Prostate gland (tissue), 2 donors: ENCODE measurements at regions not wholly inside any gene's neighbourhood (a gene's known extent, or its start where the extent isn't known, plus 50 kb on each side); places are given as distances from the start of the nearest gene placed in this dataset.

Experiments
- DNase-seq: peaks from one replicate; pipeline ENCODE4 v3.0.0-alpha.2; 2019; ENCODE audit warnings: low spot score
- H3K27ac ChIP-seq, 2 donors: fragments of 200-600 bp; sonication (generic); 2 replicates each; pipeline ENCODE4 v1.5.1; 2017 to 2019
- H3K27me3 ChIP-seq: fragments of 200-600 bp; sonication (generic); replicated peaks from 2 replicates; pipeline ENCODE4 v1.5.1; 2019; ENCODE audit not compliant: insufficient read depth
- H3K36me3 ChIP-seq, 2 donors: fragments of 200-600 bp; sonication (generic); 1 replicate in 1 of 2; 2 replicates in 1 of 2; pipeline versions ENCODE4 v1.5.1 to v1.8.1; 2017 to 2019
- H3K4me1 ChIP-seq: fragments of 200-600 bp; sonication (generic); replicated peaks from 2 replicates; pipeline ENCODE4 v1.5.1; 2019
- H3K4me3 ChIP-seq, 2 donors: fragments of 200-600 bp; sonication (generic); 2 replicates each; pipeline ENCODE4 v1.5.1; 2017 to 2019
- H3K9me3 ChIP-seq: fragments of 200-600 bp; sonication (generic); 2 replicates; pipeline ENCODE4 v1.5.1; 2017
- POLR2A ChIP-seq: fragments of 450-650 bp; IDR thresholded peaks from one replicate; pipeline ENCODE4 v1.6.1; 2016; ENCODE audit warnings: antibody characterized with exemption, mild to moderate bottlenecking
- POLR2AphosphoS5 ChIP-seq: sonication (generic); formaldehyde crosslinking; IDR thresholded peaks from one replicate; pipeline ENCODE4 v1.6.1; 2017; ENCODE audit warnings: antibody characterized with exemption
- WGBS: methylation state at CpG from one replicate; pipeline ENCODE4 v1.1.5; 2018; 5-methylcytosine and 5-hydroxymethylcytosine counted together
- intact Hi-C: fragments of 100-400 bp; cut with DNase I; formaldehyde crosslinking; loops from one replicate; pipeline ENCODE4 v1.14.2; 2022
- TF ChIP-seq, protein P1 (sequence below), 4 experiments: fragments of 200-600 bp in 2 of 4; fragments of 450-650 bp in 2 of 4; sonication (generic) in 2 of 4; IDR thresholded peaks; 1 replicate in 3 of 4; 2 replicates in 1 of 4; pipeline ENCODE4 v1.5.1; 2016 to 2019; ENCODE audit warnings: antibody characterized with exemption in 4 of 4, mild to moderate bottlenecking in 2 of 4, moderate library complexity in 2 of 4

DNA sequence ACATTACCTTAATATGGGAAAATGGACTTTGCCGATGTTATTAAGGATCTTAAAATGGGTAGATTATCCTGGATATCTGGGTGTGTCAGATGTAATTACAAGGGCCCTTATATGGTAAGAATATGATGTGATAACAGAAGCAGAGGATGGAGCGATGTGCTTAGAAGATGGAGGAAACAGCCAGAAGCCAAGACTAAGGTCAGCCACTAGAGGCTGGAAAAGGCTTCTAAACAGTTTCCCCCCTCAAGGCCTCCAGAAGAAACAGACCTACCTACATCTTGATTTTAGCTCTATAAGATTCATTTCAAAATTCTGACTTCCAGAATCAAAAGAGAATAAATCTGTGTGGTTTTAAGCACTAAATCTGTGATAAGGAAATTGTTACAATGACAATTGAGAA lies 131.9 kb downstream of the CAAP1 start:
- no peaks in the 10 kb centered on the region for H3K36me3 ChIP-seq
- TF ChIP-seq, protein P1, sequence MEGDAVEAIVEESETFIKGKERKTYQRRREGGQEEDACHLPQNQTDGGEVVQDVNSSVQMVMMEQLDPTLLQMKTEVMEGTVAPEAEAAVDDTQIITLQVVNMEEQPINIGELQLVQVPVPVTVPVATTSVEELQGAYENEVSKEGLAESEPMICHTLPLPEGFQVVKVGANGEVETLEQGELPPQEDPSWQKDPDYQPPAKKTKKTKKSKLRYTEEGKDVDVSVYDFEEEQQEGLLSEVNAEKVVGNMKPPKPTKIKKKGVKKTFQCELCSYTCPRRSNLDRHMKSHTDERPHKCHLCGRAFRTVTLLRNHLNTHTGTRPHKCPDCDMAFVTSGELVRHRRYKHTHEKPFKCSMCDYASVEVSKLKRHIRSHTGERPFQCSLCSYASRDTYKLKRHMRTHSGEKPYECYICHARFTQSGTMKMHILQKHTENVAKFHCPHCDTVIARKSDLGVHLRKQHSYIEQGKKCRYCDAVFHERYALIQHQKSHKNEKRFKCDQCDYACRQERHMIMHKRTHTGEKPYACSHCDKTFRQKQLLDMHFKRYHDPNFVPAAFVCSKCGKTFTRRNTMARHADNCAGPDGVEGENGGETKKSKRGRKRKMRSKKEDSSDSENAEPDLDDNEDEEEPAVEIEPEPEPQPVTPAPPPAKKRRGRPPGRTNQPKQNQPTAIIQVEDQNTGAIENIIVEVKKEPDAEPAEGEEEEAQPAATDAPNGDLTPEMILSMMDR (IDR thresholded peaks at IDR 0.05): no peak
- TF ChIP-seq POLR2A: no peak
- no peak for TF ChIP-seq POLR2AphosphoS5
- no peak overlapping the region for H3K27ac ChIP-seq
- WGBS: 96% methylated on average over 2 of the region's 2 CpGs
- H3K4me1 ChIP-seq: no peaks in the 10 kb centered on the region
- H3K27me3 ChIP-seq: no peaks in the 10 kb centered on the region
- intact Hi-C loops: no loop called here
- no peak for DNase-seq
- H3K4me3 ChIP-seq: no peak overlapping the region
- H3K9me3 ChIP-seq: no peaks in the 10 kb centered on the region

DNA sequence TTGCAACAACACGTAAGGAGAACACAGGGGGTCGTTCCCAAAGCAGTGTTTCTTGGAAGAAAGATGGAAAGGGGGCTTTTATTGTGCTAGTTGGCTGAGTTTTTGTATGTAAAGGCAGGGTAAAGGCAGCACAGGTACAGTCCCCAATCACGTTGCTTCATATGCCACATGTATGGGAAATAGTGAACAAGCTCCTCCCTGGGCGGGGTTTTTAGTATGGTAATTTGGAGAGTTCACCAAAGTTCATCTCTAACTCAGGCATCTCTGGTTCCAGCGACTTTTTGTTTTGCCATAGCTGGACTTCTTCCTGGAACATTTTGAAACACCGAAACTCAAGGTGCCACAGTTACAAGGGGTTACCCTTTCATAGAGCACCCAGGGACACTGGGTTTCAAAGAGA lies 133.9 kb downstream of the CAAP1 start:
- DNase-seq: no peak
- H3K4me3 ChIP-seq: no peak overlapping the region
- H3K27ac ChIP-seq: no peak overlapping the region
- intact Hi-C loops: no loop called here
- no peaks in the 10 kb centered on the region for H3K27me3 ChIP-seq
- no peak for TF ChIP-seq POLR2A
- no peaks in the 10 kb centered on the region for H3K4me1 ChIP-seq
- H3K9me3 ChIP-seq: no peaks in the 10 kb centered on the region
- H3K36me3 ChIP-seq: no peaks in the 10 kb centered on the region
- 42% methylated on average over 6 of the region's 6 CpGs for WGBS

DNA sequence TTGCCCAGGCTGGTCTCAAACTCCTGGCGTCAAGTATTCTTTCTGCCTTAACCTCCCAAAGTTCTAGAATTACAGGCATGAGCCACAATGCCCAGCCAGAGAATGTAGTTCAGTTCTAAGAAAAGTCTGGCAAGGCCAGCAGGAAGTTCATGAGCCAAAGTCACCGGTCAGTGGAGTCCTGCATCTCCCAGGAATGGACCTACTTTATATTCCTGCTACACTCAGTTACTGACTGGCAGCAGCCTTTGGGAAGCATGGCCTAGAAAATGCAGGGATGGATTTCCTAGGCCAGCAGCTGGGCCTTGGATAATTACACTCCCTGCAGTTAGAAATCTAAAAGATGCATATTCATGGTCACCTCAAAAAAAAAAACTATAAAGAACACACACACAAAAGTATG lies 135.7 kb downstream of the CAAP1 start:
- Histone ChIP-seq H3K9me3 (no peaks in the 10 kb centered on the region), H3K27me3 (no peaks in the 10 kb centered on the region), H3K4me3 (no peak overlapping the region), H3K36me3 (no peaks in the 10 kb centered on the region), H3K4me1 (no peaks in the 10 kb centered on the region), H3K27ac (no peak overlapping the region)
- TF ChIP-seq POLR2A: no peak
- TF ChIP-seq POLR2AphosphoS5: no peak
- TF ChIP-seq, protein P1 (IDR thresholded peaks at IDR 0.05): no peak
- WGBS: 88% methylated on average over 2 of the region's 2 CpGs
- DNase-seq: no peak
- intact Hi-C loops: no loop called here

DNA sequence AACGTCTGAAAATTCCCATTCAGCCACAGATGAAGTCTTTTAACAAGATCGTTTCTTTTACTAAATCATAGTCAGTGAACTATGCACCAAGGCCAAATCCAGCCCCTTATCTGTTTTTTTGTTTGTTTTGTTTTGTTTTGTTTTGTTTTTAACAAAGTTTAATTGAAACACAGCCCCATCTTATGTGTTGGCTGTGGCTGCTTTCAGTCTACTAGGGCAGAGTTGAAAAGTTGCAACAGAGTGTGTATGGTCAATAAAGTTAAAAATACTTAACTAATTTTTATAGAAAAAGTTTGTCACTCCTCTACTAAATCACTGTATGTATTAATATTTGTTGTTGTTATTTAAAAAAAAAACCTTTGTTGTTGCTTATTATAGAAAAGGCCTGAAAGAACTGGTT lies 137.1 kb downstream of the CAAP1 start:
- H3K36me3 ChIP-seq: no peaks in the 10 kb centered on the region
- H3K9me3 ChIP-seq: no peaks in the 10 kb centered on the region
- H3K4me3 ChIP-seq: no peak overlapping the region
- H3K4me1 ChIP-seq: no peaks in the 10 kb centered on the region
- no peak overlapping the region for H3K27ac ChIP-seq
- no peak for DNase-seq
- 43% methylated on average over 2 of the region's 2 CpGs for WGBS
- no peak for TF ChIP-seq POLR2AphosphoS5
- TF ChIP-seq, protein P1 (IDR thresholded peaks at IDR 0.05): no peak
- no peak for TF ChIP-seq POLR2A
- H3K27me3 ChIP-seq: no peaks in the 10 kb centered on the region
- intact Hi-C loops: no loop called here

DNA sequence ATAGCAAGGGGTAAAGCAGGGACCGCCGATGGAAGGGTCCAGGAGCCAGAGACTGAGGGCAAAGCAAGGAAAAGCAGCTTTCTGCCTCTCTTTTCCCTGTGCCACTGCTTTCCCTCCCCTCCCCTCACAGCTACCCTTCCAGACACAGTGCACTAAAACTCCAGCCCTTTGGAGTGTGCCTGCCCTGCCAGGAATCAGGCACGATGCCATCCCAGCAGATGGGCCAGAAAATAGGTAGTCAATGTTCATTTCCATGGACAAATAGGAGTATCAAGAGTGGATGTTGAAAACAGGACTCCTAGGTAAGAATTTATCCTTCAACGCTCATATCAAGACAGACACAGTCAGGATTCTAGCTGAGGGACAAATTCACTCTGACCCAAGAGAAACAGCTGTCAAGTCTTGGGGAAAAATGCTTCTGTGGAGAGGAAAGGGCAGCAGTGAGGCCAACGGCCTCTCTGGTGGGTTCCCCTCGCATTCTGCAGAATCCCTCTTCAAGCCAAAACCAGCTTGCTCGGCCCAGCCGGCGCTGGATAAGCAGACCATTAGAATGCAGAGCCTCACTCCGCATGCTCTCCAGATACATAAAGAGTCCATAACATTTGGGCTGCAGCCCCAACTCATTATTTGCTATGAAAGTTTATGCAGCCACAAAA lies 138.0 kb downstream of the CAAP1 start:
- Histone ChIP-seq H3K36me3 (no peaks in the 10 kb centered on the region), H3K4me1 (no peaks in the 10 kb centered on the region), H3K27ac (no peak overlapping the region), H3K27me3 (no peaks in the 10 kb centered on the region), H3K9me3 (no peaks in the 10 kb centered on the region), H3K4me3 (no peak overlapping the region)
- TF ChIP-seq POLR2AphosphoS5: no peak
- no peak for TF ChIP-seq POLR2A
- TF ChIP-seq, protein P1 (IDR thresholded peaks at IDR 0.05): no peak
- no peak for DNase-seq
- 84% methylated on average over 10 of the region's 10 CpGs for WGBS
- intact Hi-C loops: no loop called here
